PC-9 (cell line): ENCODE measurements at regions not wholly inside any gene's neighbourhood (a gene's known extent, or its start where the extent isn't known, plus 50 kb on each side); places are given as distances from the start of the nearest gene placed in this dataset.

Experiments
- BruUV-seq: library from RNA; stranded (reverse); fragments of 400-500 nt; replicated peaks from 2 replicates; lab custom pipeline; 2021; lab: Mats Ljungman, UMichigan
- CTCF ChIA-PET: fragments of 300-600 bp; sonication (Branson Sonifier 250); formaldehyde crosslinking; loops from one replicate; lab custom pipeline; 2022; ENCODE audit warnings: antibody characterized with exemption; lab: Charles Lee
- POLR2A ChIA-PET: fragments of 300-600 bp; sonication (Branson Sonifier 250); formaldehyde crosslinking; loops from one replicate; lab custom pipeline; 2022; ENCODE audit warnings: antibody characterized with exemption; ENCODE audit not compliant: unreplicated experiment; lab: Charles Lee
- DNase-seq, 2 experiments: peaks; one replicate each; pipeline versions ENCODE4 v3.0.0 to v3.0.0-alpha.2; 2015 to 2022; ENCODE audit warnings: mixed read lengths in 1 of 2
- H2AFZ ChIP-seq: fragments of 200-600 bp; sonication (generic); 2 replicates; pipeline ENCODE4 v1.8.1; 2017; ENCODE audit warnings: antibody characterized with exemption
- H3F3A ChIP-seq: fragments of 200-600 bp; sonication (generic); 2 replicates; pipeline ENCODE4 v1.8.1; 2017; ENCODE audit warnings: antibody characterized with exemption, mild to moderate bottlenecking, low read depth; ENCODE audit not compliant: insufficient read depth
- H3K27ac ChIP-seq: fragments of 200-600 bp; sonication (generic); 2 replicates; pipeline ENCODE4 v1.6.1; 2016; ENCODE audit warnings: mixed run types
- H3K27me3 ChIP-seq: fragments of 200-600 bp; sonication (generic); 2 replicates; pipeline ENCODE4 v1.6.1; 2016; ENCODE audit warnings: low read depth, mixed run types; ENCODE audit not compliant: insufficient read depth
- H3K36me3 ChIP-seq: fragments of 200-600 bp; sonication (generic); 2 replicates; pipeline ENCODE4 v1.6.1; 2016; ENCODE audit warnings: low read depth, mixed run types
- H3K4me1 ChIP-seq: fragments of 200-600 bp; sonication (generic); replicated peaks from 2 replicates; pipeline ENCODE4 v1.6.1; 2016; ENCODE audit warnings: mixed run types; ENCODE audit not compliant: insufficient read depth
- H3K4me2 ChIP-seq: fragments of 200-600 bp; sonication (generic); 2 replicates; pipeline ENCODE4 v1.6.1; 2017; ENCODE audit warnings: mixed run types
- H3K4me3 ChIP-seq: fragments of 200-600 bp; sonication (generic); 2 replicates; pipeline ENCODE4 v1.6.1; 2016; ENCODE audit warnings: mixed run types
- H3K79me2 ChIP-seq: fragments of 200-600 bp; sonication (generic); 2 replicates; pipeline ENCODE4 v1.6.1; 2017; ENCODE audit warnings: low read depth, mixed run types
- H3K9me2 ChIP-seq: fragments of 200-600 bp; sonication (generic); 2 replicates; pipeline ENCODE4 v1.8.1; 2017; ENCODE audit warnings: mild to moderate bottlenecking; ENCODE audit not compliant: insufficient read depth
- H3K9me3 ChIP-seq: fragments of 200-600 bp; sonication (generic); 2 replicates; pipeline ENCODE4 v1.8.1; 2016; ENCODE audit warnings: low read depth; ENCODE audit not compliant: insufficient read depth
- H4K20me1 ChIP-seq: fragments of 200-600 bp; sonication (generic); 2 replicates; pipeline ENCODE4 v1.8.1; 2017; ENCODE audit not compliant: insufficient read depth
- CTCF ChIP-seq: fragments of 200-600 bp; sonication (generic); conservative IDR thresholded peaks from 2 replicates; pipeline ENCODE4 v1.6.1; 2017; ENCODE audit warnings: mixed run types, antibody characterized with exemption, mild to moderate bottlenecking, moderate library complexity
- EZH2 ChIP-seq: fragments of 200-600 bp; sonication (generic); IDR thresholded peaks from 2 replicates; pipeline ENCODE4 v1.8.0; 2017; ENCODE audit warnings: antibody characterized with exemption, low read depth
- intact Hi-C: fragments of 100-400 bp; cut with micrococcal nuclease; formaldehyde crosslinking; loops from one replicate; pipeline ENCODE4 v1.10.0; 2022; ENCODE audit not compliant: unreplicated experiment

GRCh38 chr13:46480131-46480530 lies 72.8 kb upstream of the LRCH1 start:
- intact Hi-C loops = no loop called here
- no peaks in the 10 kb centered on the region for H3K27me3 ChIP-seq
- H3K4me1 ChIP-seq = no peaks in the 10 kb centered on the region
- no peak overlapping the region for H2AFZ ChIP-seq
- POLR2A ChIA-PET = no interaction called here
- no peak overlapping the region for H3K4me2 ChIP-seq
- no peak for DNase-seq
- no peak overlapping the region for H3K4me3 ChIP-seq
- H3K36me3 ChIP-seq = no peaks in the 10 kb centered on the region
- no peaks in the 10 kb centered on the region for H4K20me1 ChIP-seq
- CTCF ChIA-PET = no interaction called here
- no peaks in the 10 kb centered on the region; the same call in 1 of the 2 replicates for H3K9me2 ChIP-seq
- BruUV-seq = no TSS peak
- no peaks in the 10 kb centered on the region for H3K79me2 ChIP-seq
- H3K27ac ChIP-seq = no peak overlapping the region
- TF ChIP-seq CTCF = no peak
- no peak for TF ChIP-seq EZH2
- no peaks in the 10 kb centered on the region for H3F3A ChIP-seq
- H3K9me3 ChIP-seq = 0 out of 2 replicates have a peak, but pooled peaks cover 3% of the 10 kb centered on the region

GRCh38 chr13:46479691-46480090 lies 73.3 kb upstream of the LRCH1 start:
- no peaks in the 10 kb centered on the region for H3K79me2 ChIP-seq
- no peaks in the 10 kb centered on the region for H3K4me1 ChIP-seq
- no peaks in the 10 kb centered on the region for H4K20me1 ChIP-seq
- POLR2A ChIA-PET = no interaction called here
- H3K9me3 ChIP-seq = 0 out of 2 replicates have a peak, but pooled peaks cover 3% of the 10 kb centered on the region
- DNase-seq = no peak
- BruUV-seq = no TSS peak
- H3K9me2 ChIP-seq = no peaks in the 10 kb centered on the region; the same call in 1 of the 2 replicates
- no peaks in the 10 kb centered on the region for H3F3A ChIP-seq
- no peak for TF ChIP-seq EZH2
- TF ChIP-seq CTCF = no peak
- CTCF ChIA-PET = no interaction called here
- H3K4me2 ChIP-seq = no peak overlapping the region
- intact Hi-C loops = no loop called here
- no peak overlapping the region for H3K27ac ChIP-seq
- H3K36me3 ChIP-seq = no peaks in the 10 kb centered on the region
- no peaks in the 10 kb centered on the region for H3K27me3 ChIP-seq
- H3K4me3 ChIP-seq = no peak overlapping the region
- no peak overlapping the region for H2AFZ ChIP-seq

- intact Hi-C loops = no loop called here
- H3K27me3 ChIP-seq = no peaks in the 10 kb centered on the region
- no peaks in the 10 kb centered on the region for H3K9me3 ChIP-seq
- H3K4me3 ChIP-seq = no peak overlapping the region
- ChIA-PET CTCF (no interaction called here), POLR2A (no interaction called here)
- no peak overlapping the region for H2AFZ ChIP-seq
- TF ChIP-seq CTCF (no peak), EZH2 (no peak)
- no peak overlapping the region for H3K4me2 ChIP-seq
- no peaks in the 10 kb centered on the region for H3F3A ChIP-seq
- no peaks in the 10 kb centered on the region; the same call in 1 of the 2 replicates for H3K9me2 ChIP-seq
- no peaks in the 10 kb centered on the region for H3K36me3 ChIP-seq
- no peaks in the 10 kb centered on the region for H3K79me2 ChIP-seq
- no peak for DNase-seq
- H3K4me1 ChIP-seq = no peaks in the 10 kb centered on the region
- H4K20me1 ChIP-seq = no peaks in the 10 kb centered on the region
- no peak overlapping the region for H3K27ac ChIP-seq
- no TSS peak for BruUV-seq
Measured at GRCh38 chr13:46479283-46479682, 73.7 kb upstream of the LRCH1 start.
